ENCODE measurements at regions not wholly inside any gene's neighbourhood (a gene's known extent, or its start where the extent isn't known, plus 50 kb on each side); places are given as distances from the start of the nearest gene placed in this dataset.
"Not testable (repeated sequence)": the region's sequence is repeated elsewhere in the genome, so short reads cannot be mapped to it uniquely, and the experiment has no call there.

DNA sequence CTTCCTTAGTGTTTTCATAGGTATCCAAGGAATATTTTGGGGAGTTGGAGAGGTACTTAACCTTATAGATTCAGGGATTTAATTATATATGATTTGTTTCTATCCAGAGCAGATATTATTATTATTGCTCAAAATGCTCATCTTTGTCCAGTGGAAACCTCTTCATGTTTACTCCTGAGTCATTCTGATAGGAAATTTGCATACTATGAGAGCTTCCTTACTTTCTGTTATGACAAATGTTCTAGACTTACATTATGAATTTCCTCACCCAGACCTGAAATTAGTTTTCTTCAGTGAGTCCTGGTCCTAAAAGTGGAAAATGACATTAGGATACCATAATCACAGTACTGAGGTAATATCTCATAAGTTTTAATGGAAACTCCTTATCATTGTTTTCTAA lies 57.5 kb upstream of the PLPPR5 start:
- no peak overlapping the region for H3K4me3 ChIP-seq (ENCODE audit: low read length)
- TF ChIP-seq, protein P1, sequence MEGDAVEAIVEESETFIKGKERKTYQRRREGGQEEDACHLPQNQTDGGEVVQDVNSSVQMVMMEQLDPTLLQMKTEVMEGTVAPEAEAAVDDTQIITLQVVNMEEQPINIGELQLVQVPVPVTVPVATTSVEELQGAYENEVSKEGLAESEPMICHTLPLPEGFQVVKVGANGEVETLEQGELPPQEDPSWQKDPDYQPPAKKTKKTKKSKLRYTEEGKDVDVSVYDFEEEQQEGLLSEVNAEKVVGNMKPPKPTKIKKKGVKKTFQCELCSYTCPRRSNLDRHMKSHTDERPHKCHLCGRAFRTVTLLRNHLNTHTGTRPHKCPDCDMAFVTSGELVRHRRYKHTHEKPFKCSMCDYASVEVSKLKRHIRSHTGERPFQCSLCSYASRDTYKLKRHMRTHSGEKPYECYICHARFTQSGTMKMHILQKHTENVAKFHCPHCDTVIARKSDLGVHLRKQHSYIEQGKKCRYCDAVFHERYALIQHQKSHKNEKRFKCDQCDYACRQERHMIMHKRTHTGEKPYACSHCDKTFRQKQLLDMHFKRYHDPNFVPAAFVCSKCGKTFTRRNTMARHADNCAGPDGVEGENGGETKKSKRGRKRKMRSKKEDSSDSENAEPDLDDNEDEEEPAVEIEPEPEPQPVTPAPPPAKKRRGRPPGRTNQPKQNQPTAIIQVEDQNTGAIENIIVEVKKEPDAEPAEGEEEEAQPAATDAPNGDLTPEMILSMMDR (IDR thresholded peaks at IDR 0.05; ENCODE audit: insufficient read depth, low read depth, low read length, missing control alignments): no peak
- DNase-seq (ENCODE audit: low read depth): no peak

DNA sequence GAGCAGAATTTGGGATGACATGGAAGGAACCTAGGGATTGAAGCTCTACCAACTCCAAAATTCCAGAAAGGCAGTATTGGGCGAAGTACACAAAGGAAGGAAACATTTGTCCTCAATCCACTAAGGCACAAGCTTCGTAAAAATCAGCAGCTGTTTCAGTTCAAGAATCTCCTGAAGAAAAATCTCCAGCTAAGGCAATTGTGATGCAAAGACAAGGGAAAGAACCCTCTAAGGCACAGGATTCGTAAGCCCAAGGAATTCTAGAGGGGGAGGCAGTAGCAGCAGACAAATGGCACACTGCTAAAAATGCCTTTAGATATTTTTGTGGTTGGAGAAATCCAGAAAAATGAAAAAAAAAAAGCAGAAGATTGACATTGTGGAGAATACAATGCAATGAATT lies 64.5 kb upstream of the PLPPR5 start:
- no peak overlapping the region for H3K4me3 ChIP-seq (ENCODE audit: low read length)
- no peak for DNase-seq (ENCODE audit: low read depth)
- TF ChIP-seq, protein P1 (IDR thresholded peaks at IDR 0.05; ENCODE audit: insufficient read depth, low read depth, low read length, missing control alignments): no peak

DNA sequence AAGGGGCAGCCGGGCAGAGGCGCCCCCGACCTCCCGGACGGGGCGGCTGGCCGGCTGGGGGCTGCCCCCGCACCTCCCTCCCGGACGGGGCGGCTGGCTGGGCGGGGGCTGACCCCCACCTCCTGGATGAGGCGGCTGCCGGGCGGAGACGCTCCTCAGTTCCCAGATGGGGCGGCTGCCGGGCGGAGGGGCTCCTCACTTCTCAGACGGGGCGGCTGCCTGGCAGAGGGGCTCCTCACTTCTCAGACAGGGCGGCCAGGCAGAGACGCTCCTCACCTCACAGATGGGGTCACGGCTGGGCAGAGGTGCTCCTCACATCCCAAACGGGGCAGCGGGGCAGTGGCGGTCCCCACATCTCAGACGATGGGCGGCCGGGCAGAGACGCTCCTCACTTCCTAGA lies 73.9 kb upstream of the PLPPR5 start:
- not testable (repeated sequence) for H3K4me3 ChIP-seq (ENCODE audit: low read length); DNase-seq (ENCODE audit: low read depth)

DNA sequence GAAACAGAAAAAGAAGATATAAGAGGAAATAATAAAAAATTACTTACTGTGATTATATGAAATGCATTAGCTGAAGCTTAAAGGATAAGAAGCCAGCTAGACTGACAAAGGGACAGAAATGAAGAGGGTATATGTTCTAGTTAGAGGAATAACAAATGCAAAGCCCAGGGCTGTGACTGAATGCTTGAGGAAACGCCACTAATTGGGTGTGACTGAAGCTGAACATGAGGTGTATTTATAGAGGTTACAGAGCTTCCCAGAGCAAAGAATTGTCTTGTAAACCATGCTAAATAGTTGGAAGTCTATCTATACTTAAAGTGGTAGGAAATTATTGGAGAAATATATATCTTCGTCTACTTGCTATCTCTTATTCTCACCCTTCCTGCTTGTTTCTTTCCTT lies 77.7 kb upstream of the PLPPR5 start:
- H3K4me3 ChIP-seq (ENCODE audit: low read length): no peak overlapping the region
- TF ChIP-seq, protein P1 (IDR thresholded peaks at IDR 0.05; ENCODE audit: insufficient read depth, low read depth, low read length, missing control alignments): no peak
- no peak for DNase-seq (ENCODE audit: low read depth)

DNA sequence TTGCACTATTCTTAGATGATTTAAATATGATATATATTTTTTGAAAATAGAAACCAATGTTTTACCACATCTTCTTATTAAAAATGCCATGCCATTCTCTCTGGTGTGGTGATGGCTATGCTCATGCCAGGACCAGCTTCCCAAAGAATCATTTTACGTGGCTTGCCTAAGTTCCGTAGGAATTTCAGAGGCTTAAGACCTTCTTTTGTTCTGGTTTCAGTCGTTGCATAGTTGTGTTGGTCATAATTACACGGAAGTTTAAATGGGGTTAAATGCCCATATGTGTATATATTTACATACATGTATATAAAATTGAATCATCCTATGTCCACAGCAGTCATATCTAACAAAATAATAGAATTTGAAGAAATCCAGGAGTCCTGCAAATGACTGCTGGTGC lies 78.7 kb upstream of the PLPPR5 start:
- DNase-seq (ENCODE audit: low read depth): no peak
- TF ChIP-seq, protein P1 (IDR thresholded peaks at IDR 0.05; ENCODE audit: insufficient read depth, low read depth, low read length, missing control alignments): no peak
- no peak overlapping the region for H3K4me3 ChIP-seq (ENCODE audit: low read length)

DNA sequence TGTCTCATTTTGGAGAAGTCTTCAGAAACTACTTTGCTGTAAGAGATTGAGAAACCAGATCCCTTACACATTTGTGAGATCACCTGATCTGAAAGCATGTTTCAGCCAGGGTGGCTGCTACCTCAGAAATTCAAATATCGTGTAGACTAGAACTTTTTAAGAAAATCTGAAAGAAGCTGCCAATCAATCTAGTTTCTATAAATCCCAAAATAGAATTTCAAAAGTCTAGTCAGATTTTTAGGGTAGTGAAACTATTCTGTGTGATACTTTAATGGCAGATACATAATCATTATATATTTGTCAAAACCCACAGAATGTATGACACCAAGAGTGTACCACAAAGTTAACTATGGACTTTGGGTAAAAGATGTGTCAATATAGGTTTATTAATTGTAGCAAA lies 79.9 kb upstream of the PLPPR5 start:
- no peak for DNase-seq (ENCODE audit: low read depth)
- TF ChIP-seq, protein P1 (IDR thresholded peaks at IDR 0.05; ENCODE audit: insufficient read depth, low read depth, low read length, missing control alignments): no peak

DNA sequence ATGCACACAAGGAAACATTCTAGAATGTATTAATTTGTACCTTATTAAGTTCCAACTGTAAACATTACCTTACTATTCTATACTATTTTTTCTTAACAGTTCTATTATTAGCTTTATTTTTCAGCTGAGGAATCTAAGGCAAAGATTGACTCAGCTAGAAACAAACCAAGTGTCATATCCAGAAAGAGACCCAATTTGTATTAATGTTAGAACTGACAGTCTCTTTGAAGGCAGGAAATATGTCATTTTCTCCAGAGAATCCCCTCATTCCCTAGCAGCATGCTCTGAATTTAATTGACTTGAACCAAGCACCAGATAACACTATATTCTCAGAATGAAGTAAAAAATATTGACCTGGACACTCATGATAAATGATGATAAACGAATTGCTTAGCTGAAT lies 81.4 kb upstream of the PLPPR5 start:
- TF ChIP-seq, protein P1 (IDR thresholded peaks at IDR 0.05; ENCODE audit: insufficient read depth, low read depth, low read length, missing control alignments): no peak
- DNase-seq (ENCODE audit: low read depth): no peak
- no peak overlapping the region for H3K4me3 ChIP-seq (ENCODE audit: low read length)

More for the DNA sequence above, 79.9 kb upstream of the PLPPR5 start:
- no peak overlapping the region for H3K4me3 ChIP-seq (ENCODE audit: low read length)

DNA sequence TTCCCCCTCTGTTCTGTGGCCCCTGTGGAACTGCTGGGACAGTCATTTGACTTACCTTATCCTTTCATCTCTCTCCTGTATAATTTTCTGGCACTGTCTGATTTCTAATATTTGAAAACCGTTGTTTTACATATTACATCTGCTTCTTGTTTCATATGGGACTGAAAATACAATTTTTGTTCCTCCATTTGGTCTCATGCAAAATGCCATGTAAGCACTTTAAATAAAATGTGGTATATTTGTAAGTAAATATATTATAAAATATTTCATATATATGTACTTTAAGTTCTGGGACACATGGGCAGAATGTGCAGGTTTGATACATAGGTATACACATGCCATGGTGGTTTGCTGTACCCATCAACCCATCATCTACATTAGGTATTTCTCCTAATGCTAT lies 93.9 kb upstream of the PLPPR5 start:
- H3K4me3 ChIP-seq (ENCODE audit: low read length): no peak overlapping the region
- no peak for DNase-seq (ENCODE audit: low read depth)
- TF ChIP-seq, protein P1 (IDR thresholded peaks at IDR 0.05; ENCODE audit: insufficient read depth, low read depth, low read length, missing control alignments): no peak
